ENCODE measurements at regions not wholly inside any gene's neighbourhood (a gene's known extent, or its start where the extent isn't known, plus 50 kb on each side); places are given as distances from the start of the nearest gene placed in this dataset.

DNA sequence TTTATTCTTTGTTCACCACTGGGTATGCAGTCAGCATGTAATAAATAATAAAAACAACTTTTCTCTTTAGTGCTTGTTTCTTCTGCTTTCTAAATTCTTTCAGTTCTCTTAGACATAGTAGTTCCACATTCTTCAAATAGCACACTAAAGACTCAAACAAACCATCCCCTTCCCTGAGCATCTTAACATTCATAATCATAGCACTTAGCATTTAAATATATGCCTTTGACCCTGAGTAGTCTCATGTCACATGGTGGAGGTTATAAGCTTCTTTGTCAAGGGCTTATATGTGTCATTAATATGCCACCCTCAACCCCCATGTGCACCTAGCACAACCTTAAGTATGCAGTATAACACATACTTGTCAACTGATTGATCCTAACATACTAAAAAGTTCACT lies 212.7 kb downstream of the PHLDA1 start:
- TF ChIP-seq CTCF (IDR thresholded peaks at IDR 0.05) (no peak), EZH2phosphoT487 (IDR thresholded peaks at IDR 0.05) (no peak), EZH2 (IDR thresholded peaks at IDR 0.05) (no peak)
- peaks cover 34% of the 10 kb centered on the region for H3K4me1 Mint-ChIP-seq
- Histone ChIP-seq H3F3A (ENCODE audit: low read depth) (no peaks in the 10 kb centered on the region), H4K20me1 (ENCODE audit: low read depth) (no peaks in the 10 kb centered on the region), H3K9ac (no peak overlapping the region), H3K36me3 (no peaks in the 10 kb centered on the region), H3K9me3 (ENCODE audit: low read depth) (no peaks in the 10 kb centered on the region), H3K27ac (no peak overlapping the region), H3K4me2 (no peak overlapping the region), H3K79me2 (ENCODE audit: low read depth) (no peaks in the 10 kb centered on the region), H3K4me1 (no peaks in the 10 kb centered on the region), H3K27me3 (peaks cover 12% of the 10 kb centered on the region), H2AFZ (replicated peaks) (no peak overlapping the region), H3K4me3 (no peak overlapping the region)
- no peaks in the 10 kb centered on the region for H3K36me3 Mint-ChIP-seq
- no peak overlapping the region for H3K4me3 Mint-ChIP-seq
- no peaks in the 10 kb centered on the region for H3K27me3 Mint-ChIP-seq (ENCODE audit: insufficient read depth, low read depth)
- no peak for DNase-seq (ENCODE audit: low spot score)
- H3K27ac Mint-ChIP-seq, result no peak overlapping the region
- peaks cover 2% of the 10 kb centered on the region for H3K9me3 Mint-ChIP-seq

GRCh38 chr12:75816897-75817296 lies 214.7 kb downstream of the PHLDA1 start:
- no peak overlapping the region for H2AFZ ChIP-seq (replicated peaks)
- no peak overlapping the region for H3K4me2 ChIP-seq
- Mint-ChIP-seq H3K9me3 (peaks cover 2% of the 10 kb centered on the region), H3K27ac (no peak overlapping the region), H3K27me3 (ENCODE audit: insufficient read depth, low read depth) (peaks cover 3% of the 10 kb centered on the region), H3K36me3 (no peaks in the 10 kb centered on the region), H3K4me1 (peaks cover 42% of the 10 kb centered on the region), H3K4me3 (no peak overlapping the region)
- no peaks in the 10 kb centered on the region for H3K9me3 ChIP-seq (ENCODE audit: low read depth)
- no peak overlapping the region for H3K27ac ChIP-seq
- no peaks in the 10 kb centered on the region for H3F3A ChIP-seq (ENCODE audit: low read depth)
- peaks cover 6% of the 10 kb centered on the region for H3K4me1 ChIP-seq
- no peaks in the 10 kb centered on the region for H3K79me2 ChIP-seq (ENCODE audit: low read depth)
- no peaks in the 10 kb centered on the region for H3K36me3 ChIP-seq
- H4K20me1 ChIP-seq (ENCODE audit: low read depth), result no peaks in the 10 kb centered on the region
- no peak overlapping the region for H3K9ac ChIP-seq
- peaks cover 32% of the 10 kb centered on the region for H3K27me3 ChIP-seq
- H3K4me3 ChIP-seq, result no peak overlapping the region
- TF ChIP-seq EZH2phosphoT487 (IDR thresholded peaks at IDR 0.05) (no peak), CTCF (IDR thresholded peaks at IDR 0.05) (no peak), EZH2 (IDR thresholded peaks at IDR 0.05) (no peak)
- DNase-seq (ENCODE audit: low spot score), result no peak

DNA sequence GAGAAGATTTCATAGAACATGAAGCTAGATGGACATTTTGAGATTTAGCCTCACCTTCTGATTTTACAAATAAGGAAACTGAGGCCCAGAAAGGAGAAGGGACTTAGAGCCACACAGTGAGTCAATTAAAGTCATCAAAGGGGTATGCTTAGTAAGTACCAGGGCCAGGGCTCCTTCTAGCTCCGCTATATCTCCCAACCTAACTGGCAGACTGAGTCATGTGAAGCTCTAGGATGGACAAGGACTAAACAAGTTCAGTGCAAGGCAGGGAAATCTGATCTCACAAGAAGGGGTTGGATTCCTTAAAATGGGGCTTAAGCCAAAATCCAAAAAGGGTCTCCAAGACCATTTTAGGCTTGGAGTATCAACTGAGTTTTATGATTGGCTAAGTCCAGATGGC lies 215.8 kb downstream of the PHLDA1 start:
- Histone ChIP-seq H3K4me2 (no peak overlapping the region), H3K4me3 (no peak overlapping the region), H4K20me1 (ENCODE audit: low read depth) (no peaks in the 10 kb centered on the region), H3K36me3 (no peaks in the 10 kb centered on the region), H3K27me3 (peaks cover 39% of the 10 kb centered on the region), H3K27ac (no peak overlapping the region), H3K79me2 (ENCODE audit: low read depth) (no peaks in the 10 kb centered on the region), H3K9me3 (ENCODE audit: low read depth) (no peaks in the 10 kb centered on the region), H3F3A (ENCODE audit: low read depth) (no peaks in the 10 kb centered on the region), H2AFZ (replicated peaks) (no peak overlapping the region), H3K9ac (no peak overlapping the region), H3K4me1 (peaks cover 7% of the 10 kb centered on the region)
- H3K27me3 Mint-ChIP-seq (ENCODE audit: insufficient read depth, low read depth), result peaks cover 3% of the 10 kb centered on the region
- no peak overlapping the region for H3K27ac Mint-ChIP-seq
- no peak overlapping the region for H3K4me3 Mint-ChIP-seq
- H3K9me3 Mint-ChIP-seq, result peaks cover 2% of the 10 kb centered on the region
- no peak for DNase-seq (ENCODE audit: low spot score)
- TF ChIP-seq EZH2phosphoT487 (IDR thresholded peaks at IDR 0.05) (no peak), EZH2 (IDR thresholded peaks at IDR 0.05) (no peak), CTCF (IDR thresholded peaks at IDR 0.05) (no peak)
- peaks cover 45% of the 10 kb centered on the region for H3K4me1 Mint-ChIP-seq
- no peaks in the 10 kb centered on the region for H3K36me3 Mint-ChIP-seq
